Fibroblast of the aortic adventitia (primary cell): ENCODE measurements at regions not wholly inside any gene's neighbourhood (a gene's known extent, or its start where the extent isn't known, plus 50 kb on each side); places are given as distances from the start of the nearest gene placed in this dataset.

Experiments
- DNase-seq: peaks from one replicate; pipeline ENCODE4 v3.0.0-alpha.2; 2010; ENCODE audit warnings: low read depth
- H3K4me3 ChIP-seq: 2 replicates; pipeline ENCODE4 v1.5.1; 2011; ENCODE audit warnings: low read depth, mild to moderate bottlenecking, control low read depth, low read length, moderate library complexity
- CTCF ChIP-seq: IDR thresholded peaks from 2 replicates; pipeline ENCODE4 v1.5.1; 2011; ENCODE audit warnings: mild to moderate bottlenecking, low read length, control low read depth, inconsistent platforms; ENCODE audit not compliant: insufficient read depth

DNA sequence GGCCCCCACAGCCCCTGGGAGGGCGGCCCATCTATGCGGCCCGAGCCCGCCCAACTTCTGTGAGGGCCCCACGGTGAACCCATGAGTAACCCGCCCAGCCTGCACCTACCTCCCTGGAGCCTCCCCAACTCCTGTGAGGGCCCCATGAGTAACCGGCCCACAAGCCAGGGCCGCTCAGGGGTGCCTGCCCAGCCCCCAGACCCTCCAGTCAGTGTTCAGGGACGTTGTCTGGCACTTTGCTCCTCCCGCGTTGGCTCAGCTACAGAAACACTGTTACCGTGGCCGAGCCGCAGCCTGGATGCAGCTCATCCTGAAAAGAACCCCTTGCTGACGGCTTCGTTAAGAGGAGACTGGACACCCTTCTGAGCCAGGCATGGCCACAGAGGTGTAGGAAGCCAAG is 179.6 kb downstream of the BRD1 start:
- no peak for TF ChIP-seq CTCF
- H3K4me3 ChIP-seq: no peak overlapping the region
- no peak for DNase-seq

DNA sequence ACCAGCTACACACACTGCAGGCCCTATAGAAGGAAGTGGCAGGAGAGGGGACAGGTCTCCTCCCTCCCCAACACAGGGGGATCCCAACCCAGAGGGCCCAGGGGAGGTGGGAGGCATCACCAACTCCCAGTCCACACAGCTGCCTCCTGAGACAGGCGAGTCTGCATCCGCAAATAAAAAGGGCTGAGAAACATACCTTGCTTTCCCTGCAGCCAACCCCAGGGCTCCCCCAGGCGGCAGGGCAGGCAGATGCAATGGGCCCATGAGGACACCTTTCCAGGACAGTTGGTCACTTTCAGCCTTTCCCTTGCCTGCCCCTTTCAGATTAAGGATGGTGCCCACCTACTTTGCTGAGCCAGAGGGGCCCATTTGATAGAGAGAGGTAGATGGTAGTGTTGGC is 180.0 kb downstream of the BRD1 start:
- H3K4me3 ChIP-seq: no peak overlapping the region
- DNase-seq: no peak
- TF ChIP-seq CTCF: no peak

DNA sequence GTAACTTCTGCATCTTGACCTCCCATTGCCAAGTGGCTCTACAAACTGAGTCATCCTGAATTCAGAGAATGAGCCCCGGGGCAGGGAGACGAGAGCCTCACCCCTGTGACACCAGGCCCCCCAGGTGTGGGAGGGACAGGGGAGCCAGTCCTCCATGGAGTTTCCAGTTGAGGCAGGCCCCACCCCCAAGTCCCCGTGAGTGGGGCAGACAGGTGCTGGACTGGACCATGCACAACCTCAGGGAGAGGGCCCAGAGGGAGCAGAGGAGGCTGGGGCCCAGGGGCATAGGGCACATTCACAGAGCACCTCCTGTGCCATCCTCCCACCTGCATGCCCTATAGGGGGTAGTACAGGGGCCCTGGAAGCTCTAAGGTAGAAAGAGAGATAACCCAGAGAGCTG is 180.8 kb downstream of the BRD1 start:
- DNase-seq: no peak
- no peak overlapping the region for H3K4me3 ChIP-seq
- no peak for TF ChIP-seq CTCF

DNA sequence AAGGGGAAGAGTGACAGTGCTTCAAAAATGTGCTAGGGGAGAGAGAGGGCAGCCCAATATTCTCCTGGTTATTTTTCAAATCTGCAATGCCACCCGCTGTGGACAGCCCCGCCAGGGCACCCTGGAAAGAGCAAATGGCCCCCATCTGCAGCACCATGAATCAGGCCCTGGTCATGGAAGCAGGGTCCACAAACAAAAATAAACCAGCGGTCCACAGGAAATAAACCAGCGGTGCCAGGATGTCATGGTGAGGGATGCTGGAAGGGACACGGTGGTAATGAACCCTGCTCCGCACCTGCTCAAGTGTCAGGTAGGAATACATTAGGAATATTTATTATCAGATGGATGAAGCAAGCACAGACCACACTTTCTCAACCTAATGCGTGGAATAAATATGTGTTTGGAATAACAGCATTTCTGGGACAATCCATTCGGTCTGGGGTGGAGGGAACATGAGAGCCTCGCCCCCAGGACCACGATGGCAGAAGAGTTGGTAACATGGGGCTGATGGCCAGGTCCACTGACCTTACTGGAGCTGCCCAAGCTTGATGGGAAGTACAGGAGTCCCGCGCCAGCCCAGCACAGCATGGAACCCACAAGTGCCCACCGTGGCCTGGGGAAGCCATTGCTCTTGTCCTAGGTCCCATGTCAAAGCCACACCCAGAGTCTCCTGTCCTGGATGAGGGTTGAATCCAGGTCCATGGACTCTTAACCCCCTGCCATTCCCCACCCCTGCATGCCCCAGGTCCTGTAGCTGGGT is 181.7 kb downstream of the BRD1 start:
- TF ChIP-seq CTCF: no peak
- DNase-seq: no peak
- H3K4me3 ChIP-seq: no peak overlapping the region

DNA sequence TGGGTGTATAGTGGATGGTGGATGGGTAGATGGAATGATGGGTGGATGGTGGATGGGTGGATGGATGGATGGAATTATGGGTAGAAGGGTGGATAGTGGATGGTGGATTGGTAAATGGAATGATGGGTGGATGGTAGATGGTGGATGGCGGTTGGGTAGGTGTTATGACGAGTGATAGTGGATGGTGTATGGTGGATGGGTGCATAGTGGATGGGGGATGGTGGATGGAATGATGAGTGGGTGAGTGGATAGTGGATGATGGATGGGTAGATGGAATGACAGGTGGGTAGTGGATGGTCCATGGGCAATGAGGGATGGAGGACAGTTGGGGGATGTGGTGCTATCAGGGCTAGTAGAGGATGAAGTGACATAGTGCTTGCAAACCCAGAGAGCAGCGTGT is 182.4 kb downstream of the BRD1 start:
- no peak for DNase-seq
- no peak overlapping the region for H3K4me3 ChIP-seq
- TF ChIP-seq CTCF: no peak

DNA sequence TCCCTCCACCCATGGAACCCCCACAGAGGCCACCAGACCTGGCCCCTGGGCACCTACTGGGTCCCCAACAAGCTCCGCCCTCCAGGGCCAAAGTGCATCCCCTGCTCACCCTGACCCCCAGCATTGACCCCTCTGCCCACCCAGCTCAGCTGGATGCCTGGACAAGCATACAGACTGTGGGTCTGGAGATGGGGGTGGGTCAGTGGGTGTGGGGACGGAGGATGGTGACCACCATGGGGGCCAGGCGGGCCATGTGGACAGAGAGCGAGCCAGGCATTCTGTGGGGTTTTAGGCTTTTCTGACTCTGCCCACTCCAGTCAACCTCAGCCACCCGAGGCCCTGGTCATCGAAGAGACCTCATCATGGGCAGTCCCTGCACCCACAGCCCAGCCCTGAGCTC is 183.7 kb downstream of the BRD1 start:
- DNase-seq: no peak
- no peak for TF ChIP-seq CTCF
- no peak overlapping the region for H3K4me3 ChIP-seq

DNA sequence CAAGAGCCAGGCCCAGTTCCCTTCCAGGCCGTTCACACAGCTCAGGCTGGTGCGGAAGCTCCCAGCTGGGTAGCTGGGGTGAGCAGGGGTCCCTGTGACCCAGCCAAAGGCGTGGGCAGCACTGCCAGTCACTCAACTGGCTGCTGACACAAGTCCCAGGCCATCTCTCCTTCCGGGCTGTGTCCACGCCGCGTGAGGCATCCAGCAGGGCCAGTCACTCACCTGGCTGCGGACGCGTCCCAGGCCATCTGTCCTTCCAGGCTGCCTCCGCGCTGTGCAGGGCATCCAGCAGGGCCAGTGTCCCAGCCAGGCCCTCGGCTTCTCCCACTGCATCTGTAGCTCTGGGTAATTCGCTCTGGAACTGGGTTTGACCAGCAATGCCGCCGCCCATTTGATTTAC is 184.2 kb downstream of the BRD1 start:
- H3K4me3 ChIP-seq: no peak overlapping the region
- no peak for TF ChIP-seq CTCF
- no peak for DNase-seq
